Testis (tissue), 2 donors: ENCODE measurements at regions not wholly inside any gene's neighbourhood (a gene's known extent, or its start where the extent isn't known, plus 50 kb on each side); places are given as distances from the start of the nearest gene placed in this dataset.

Source experiments
- POLR2A ChIP-seq: fragments of 450-650 bp; IDR thresholded peaks from one replicate; pipeline ENCODE4 v1.6.1; 2017; ENCODE audit warnings: antibody characterized with exemption, mild to moderate bottlenecking, moderate library complexity
- TF ChIP-seq, protein P1 (sequence below), 3 experiments: fragments of 450-650 bp in 2 of 3; fragments of 200-600 bp in 1 of 3; sonication (generic) in 1 of 3; IDR thresholded peaks; one replicate each; pipeline ENCODE4 v1.5.1; 2016 to 2019; ENCODE audit warnings: antibody characterized with exemption in 3 of 3, mild to moderate bottlenecking in 2 of 3, moderate library complexity in 1 of 3

DNA sequence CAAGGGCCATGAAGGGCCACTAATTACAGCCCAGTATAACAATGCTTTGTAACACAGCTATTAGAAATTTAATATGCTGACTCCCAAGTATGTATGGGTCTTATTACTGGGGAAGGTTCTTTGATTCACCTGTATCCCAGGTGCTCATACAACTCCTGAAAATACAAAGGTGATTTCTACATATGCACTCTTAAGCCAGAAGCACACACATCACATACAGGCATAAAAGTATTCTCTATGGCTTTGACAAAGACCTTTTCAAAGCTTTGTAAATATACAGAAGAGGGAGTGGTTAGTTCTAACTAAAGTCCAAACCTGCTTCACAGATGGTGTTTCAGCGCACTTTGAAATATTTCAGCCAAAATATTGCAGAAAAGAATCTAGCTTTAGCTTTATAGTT lies 191.5 kb downstream of the SNCA start:
- TF ChIP-seq, protein P1, sequence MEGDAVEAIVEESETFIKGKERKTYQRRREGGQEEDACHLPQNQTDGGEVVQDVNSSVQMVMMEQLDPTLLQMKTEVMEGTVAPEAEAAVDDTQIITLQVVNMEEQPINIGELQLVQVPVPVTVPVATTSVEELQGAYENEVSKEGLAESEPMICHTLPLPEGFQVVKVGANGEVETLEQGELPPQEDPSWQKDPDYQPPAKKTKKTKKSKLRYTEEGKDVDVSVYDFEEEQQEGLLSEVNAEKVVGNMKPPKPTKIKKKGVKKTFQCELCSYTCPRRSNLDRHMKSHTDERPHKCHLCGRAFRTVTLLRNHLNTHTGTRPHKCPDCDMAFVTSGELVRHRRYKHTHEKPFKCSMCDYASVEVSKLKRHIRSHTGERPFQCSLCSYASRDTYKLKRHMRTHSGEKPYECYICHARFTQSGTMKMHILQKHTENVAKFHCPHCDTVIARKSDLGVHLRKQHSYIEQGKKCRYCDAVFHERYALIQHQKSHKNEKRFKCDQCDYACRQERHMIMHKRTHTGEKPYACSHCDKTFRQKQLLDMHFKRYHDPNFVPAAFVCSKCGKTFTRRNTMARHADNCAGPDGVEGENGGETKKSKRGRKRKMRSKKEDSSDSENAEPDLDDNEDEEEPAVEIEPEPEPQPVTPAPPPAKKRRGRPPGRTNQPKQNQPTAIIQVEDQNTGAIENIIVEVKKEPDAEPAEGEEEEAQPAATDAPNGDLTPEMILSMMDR (IDR thresholded peaks at IDR 0.05): no peak
- TF ChIP-seq POLR2A: no peak
